HG03064 (cell line): ENCODE measurements at regions not wholly inside any gene's neighbourhood (a gene's known extent, or its start where the extent isn't known, plus 50 kb on each side); places are given as distances from the start of the nearest gene placed in this dataset.
A peak's percentile ranks its signal among the peaks of the same experiment; 100 is the strongest.

Source experiments
- ATAC-seq: cut with Tn5 transposase; IDR thresholded peaks from one replicate; pipeline ENCODE4 v1.9.1; 2021; ENCODE audit warnings: low read depth; ENCODE audit not compliant: unreplicated experiment

DNA sequence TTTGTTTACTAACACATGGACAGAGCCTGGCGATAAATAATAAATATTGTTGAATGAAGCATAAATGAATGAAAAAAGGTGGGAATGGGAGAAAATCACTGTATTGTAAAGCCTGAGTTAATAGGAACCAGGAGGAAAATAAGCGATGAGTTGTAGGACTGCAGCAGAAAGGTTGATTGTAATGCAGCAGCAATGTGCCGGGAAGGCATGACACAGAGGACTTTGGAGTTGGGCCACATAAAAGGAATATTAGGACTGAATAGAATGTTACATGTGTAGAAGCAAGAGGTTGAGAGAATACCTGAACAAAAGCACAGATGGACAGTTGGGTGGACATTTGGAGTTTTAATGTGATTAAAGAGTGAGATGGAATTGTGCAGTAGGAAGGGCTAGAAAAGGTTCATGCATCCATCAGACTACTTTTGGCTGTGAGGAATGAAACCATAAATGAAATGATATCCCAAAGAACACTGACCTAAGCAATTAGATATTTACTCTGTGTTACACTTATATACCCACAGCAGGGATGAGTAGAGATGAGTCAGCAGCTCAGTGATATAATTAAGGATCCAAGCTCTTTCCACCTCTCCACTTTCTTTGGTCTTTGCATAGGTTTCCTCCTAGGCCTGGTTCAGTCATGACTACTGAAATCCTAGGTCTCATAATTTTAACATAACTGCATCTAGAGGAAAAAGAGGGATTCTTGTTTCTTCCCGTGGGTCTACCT lies 55.4 kb downstream of the CCER1 start:
- ATAC-seq: no peak

- no peak for ATAC-seq
Measured at GRCh38 chr12:90897986-90898385, 57.0 kb downstream of the CCER1 start.

GRCh38 chr12:90897316-90897715 lies 57.7 kb downstream of the CCER1 start:
- ATAC-seq: no peak

- ATAC-seq: no peak
Measured at GRCh38 chr12:90896821-90897220, 58.2 kb downstream of the CCER1 start.

DNA sequence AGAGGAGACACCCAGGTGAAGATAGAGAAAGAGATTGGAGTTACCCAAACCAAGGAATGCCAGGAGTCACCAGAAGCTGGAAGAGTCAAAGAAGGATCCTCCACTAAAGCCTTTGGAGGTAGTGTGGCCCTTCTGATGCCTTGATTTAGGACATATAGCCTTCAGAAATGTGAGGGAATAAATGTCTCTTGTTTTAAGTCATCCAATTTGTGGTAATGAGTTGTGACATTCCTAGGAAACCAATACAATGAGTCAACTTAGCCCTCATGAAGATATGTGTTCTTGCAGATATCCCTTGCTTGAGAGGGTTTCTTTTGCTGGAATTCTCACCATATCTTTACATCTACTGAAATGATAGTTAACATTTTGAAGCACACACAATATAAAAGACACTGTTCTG lies 58.8 kb downstream of the CCER1 start:
- no peak for ATAC-seq

DNA sequence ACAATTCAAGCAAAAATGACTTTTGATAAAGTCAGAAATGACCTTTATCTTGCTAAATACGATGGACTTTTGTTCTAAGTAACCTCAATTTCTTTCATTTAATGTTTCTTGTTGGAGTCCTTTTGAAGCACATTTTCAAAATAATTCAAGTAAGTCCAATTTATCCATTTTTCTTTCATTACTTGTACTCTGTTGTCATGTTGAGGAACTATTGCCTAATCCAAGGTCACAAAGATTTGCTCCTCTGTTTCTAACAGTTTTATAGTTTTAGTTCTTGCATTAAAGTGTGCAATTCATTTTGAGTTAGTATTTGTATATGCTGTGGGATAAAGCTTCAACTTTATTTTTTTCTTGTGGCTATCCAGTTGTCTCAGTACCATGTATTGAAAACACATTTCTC lies 66.7 kb downstream of the CCER1 start:
- no peak for ATAC-seq

GRCh38 chr12:90883456-90883855 lies 71.5 kb downstream of the CCER1 start:
- no peak for ATAC-seq

- ATAC-seq: no peak
Measured at GRCh38 chr12:90871726-90872096, 83.3 kb downstream of the CCER1 start.

GRCh38 chr12:90870971-90871725 lies 83.8 kb downstream of the CCER1 start:
- ATAC-seq: no peak

GRCh38 chr12:90868626-90869025 lies 86.3 kb downstream of the CCER1 start:
- ATAC-seq: no peak

- ATAC-seq: no peak
Measured at GRCh38 chr12:90859591-90859990, 95.4 kb downstream of the CCER1 start.

DNA sequence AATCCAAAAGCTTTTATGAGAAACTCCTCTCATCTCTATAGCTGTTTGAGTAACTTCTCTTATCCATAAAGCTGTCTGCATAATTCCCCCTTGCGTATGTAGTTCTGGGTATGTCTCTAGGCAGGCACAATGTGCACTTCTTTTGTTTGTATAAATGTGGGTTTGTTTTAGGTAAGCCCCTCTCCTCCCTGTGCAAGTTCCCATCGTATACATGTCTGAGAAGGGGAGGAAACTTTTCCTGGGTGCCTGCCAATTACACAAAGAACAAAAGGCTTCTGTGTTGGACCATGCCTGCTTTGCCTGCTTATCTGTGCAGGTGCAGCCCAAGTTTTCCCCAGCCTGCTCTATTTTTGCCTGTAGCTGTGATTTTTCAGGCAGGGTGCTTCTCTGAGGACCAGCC lies 96.7 kb downstream of the CCER1 start:
- ATAC-seq: no peak

DNA sequence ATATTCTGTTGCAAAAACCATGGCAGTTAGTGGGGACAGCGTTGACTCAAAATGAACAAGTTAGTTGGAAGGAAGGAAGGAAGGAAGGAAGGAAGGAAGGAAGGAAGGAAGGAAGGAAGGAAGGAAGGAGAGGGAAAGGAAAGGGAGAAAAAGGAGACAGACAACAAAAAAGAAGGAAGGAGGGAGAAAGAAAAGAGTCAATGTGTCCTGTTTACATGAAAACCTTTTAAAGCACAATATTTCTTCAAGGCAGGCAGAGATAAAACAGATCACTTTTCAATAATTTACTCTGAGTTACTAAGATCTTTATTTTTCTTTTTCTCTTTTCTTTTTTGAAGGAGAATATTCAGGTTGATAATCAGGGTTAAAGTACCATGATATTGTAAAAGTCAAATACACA lies 99.4 kb downstream of the CCER1 start:
- no peak for ATAC-seq

DNA sequence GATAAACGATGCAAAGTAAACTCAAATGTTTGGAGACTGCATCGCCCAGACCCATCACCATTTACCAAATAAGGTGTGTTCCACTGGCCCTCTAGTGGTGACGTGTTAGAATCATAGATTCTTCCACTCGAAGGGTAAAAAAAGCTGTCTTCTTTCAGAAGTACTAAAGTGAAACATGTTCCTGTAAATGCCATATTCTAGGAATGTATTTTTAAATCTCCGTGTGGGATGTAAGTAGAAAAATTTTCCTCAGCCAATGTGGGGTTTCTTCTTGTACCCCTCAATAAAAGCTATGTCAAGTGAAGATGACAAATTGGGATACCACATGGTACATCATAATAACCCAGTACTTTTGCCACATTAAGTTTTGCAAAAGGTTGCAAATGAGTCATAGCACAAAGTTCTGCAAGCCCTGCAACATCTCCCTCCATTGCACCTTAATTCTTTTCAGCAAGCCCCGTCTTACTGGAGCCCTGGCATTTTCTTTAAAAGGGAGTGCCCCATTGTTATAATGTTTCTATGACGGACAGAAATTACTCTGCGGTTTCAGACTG lies 100.8 kb downstream of the CCER1 start:
- peak; percentile 78 for ATAC-seq

DNA sequence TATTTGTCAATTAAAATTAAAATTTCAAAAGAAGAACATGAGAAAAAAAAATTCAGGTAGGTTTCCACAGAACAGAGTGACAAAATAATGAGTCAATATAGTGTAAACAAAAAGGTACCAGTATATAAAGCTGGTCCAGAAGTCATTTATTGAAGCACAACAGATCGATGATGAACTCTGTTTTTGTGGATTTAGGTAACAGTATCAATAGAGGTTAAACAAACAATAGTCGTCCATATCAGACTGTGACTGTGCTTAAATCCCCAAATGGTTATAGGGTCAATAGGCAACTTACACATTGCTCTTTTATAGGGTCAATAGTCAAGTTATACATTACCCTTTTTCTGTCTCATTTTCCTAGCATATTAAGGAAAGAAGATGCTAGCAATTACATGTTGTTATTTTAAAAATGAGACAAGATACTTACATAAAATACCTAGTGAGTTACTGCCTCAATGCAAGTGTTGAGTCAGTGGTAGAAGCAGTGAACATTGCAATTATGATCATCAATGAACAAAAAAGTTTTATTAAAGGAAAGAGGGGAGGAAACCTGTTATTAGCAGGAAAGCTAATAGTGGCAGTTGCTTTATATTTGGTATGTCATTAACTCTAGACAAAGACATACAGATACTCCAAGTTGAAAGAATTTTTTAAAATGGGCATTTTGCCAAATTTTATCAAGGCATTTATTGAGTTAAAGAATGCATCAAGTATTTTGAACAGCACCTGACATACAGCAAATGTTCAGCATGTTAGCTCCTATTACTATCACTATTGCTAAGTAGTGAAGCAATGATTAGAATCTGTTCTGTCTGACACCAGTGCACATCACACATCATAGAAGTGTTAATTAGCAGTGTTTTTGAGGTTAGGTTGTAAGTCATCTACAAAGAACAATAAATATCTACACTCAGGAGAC lies 102.9 kb downstream of the CCER1 start:
- no peak for ATAC-seq

GRCh38 chr12:90842477-90842876 lies 112.5 kb downstream of the CCER1 start:
- ATAC-seq: no peak

DNA sequence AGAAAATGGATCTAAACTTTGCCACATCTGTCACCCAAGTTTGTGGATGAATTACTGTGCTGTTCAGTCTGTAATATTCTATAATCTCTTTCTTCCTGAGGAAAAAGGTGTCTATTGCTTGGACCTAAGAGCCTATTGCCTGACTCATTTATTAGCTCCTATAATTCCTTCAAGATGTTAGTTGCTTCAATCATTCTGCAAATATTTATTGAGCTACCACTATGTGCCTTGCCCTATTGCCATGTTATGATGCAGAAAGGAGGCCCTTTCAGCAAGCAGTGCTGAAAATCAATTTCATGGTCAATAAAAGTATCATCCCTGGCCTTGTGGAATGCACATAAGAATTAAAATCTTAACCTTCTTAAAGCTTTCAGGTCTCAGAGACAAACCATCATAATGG lies 113.6 kb downstream of the CCER1 start:
- no peak for ATAC-seq

- no peak for ATAC-seq
Measured at GRCh38 chr12:90839346-90839745, 115.6 kb downstream of the CCER1 start.

GRCh38 chr12:90836689-90837088 lies 118.3 kb downstream of the CCER1 start:
- ATAC-seq: no peak

- ATAC-seq: no peak
Measured at GRCh38 chr12:90833228-90833627, 121.7 kb downstream of the CCER1 start.

DNA sequence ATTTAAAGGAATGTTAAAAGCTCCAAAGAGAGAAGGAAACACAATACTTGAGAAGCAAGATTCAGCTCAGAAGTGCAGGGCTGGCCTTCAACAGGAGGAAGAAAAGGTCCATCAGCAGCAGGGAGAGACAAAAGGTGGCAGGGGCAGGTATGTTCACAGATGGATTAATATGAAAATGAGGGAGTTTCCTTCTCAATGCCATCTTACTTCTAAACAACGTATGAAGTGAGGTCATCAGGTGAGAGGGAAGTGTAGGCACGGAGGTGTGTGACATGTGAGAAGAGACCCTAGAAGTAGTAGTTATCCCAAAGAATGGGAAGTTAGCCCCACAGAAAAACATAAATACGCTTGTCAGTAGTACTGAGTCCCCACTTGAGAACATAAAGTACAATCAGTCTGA lies 122.5 kb downstream of the CCER1 start:
- no peak for ATAC-seq
